Mesenchymal stem cell (in vitro differentiated cells and primary cell): ENCODE measurements at regions not wholly inside any gene's neighbourhood (a gene's known extent, or its start where the extent isn't known, plus 50 kb on each side); places are given as distances from the start of the nearest gene placed in this dataset.

Experiments used
- DNase-seq: peaks from one replicate; pipeline ENCODE4 v3.0.0-alpha.2; 2013
- H2AFZ ChIP-seq: one replicate; pipeline ENCODE4 v1.6.1; 2013; ENCODE audit warnings: low read depth, mild to moderate bottlenecking, control low read depth, inconsistent platforms, low read length, moderate library complexity
- H2AK5ac ChIP-seq: 2 replicates; pipeline ENCODE4 v1.6.1; 2013; ENCODE audit warnings: low read length, moderate library complexity, mild to moderate bottlenecking, inconsistent platforms; ENCODE audit not compliant: severe bottlenecking
- H2BK120ac ChIP-seq: one replicate; pipeline ENCODE4 v1.6.1; 2013; ENCODE audit warnings: low read depth, mild to moderate bottlenecking, inconsistent platforms, low read length, moderate library complexity
- H2BK12ac ChIP-seq, 2 experiments: one replicate each; pipeline ENCODE4 v1.6.1; 2013; ENCODE audit warnings: inconsistent platforms in 2 of 2, low read length in 2 of 2, mild to moderate bottlenecking in 2 of 2, moderate library complexity in 2 of 2, control low read depth in 1 of 2
- H2BK15ac ChIP-seq: one replicate; pipeline ENCODE4 v1.6.1; 2013; ENCODE audit warnings: mild to moderate bottlenecking, low read depth, inconsistent platforms; ENCODE audit not compliant: poor library complexity, severe bottlenecking
- H2BK5ac ChIP-seq: 2 replicates; pipeline ENCODE4 v1.6.1; 2013; ENCODE audit warnings: low read depth, mild to moderate bottlenecking, low read length, control low read depth, inconsistent platforms; ENCODE audit not compliant: poor library complexity, severe bottlenecking
- H3K14ac ChIP-seq, 2 experiments: one replicate each; pipeline ENCODE4 v1.6.1; 2013; ENCODE audit warnings: inconsistent platforms in 2 of 2, low read length in 2 of 2, control low read depth in 1 of 2, mild to moderate bottlenecking in 1 of 2, moderate library complexity in 1 of 2
- H3K18ac ChIP-seq, 2 experiments: one replicate each; pipeline ENCODE4 v1.6.1; 2013; ENCODE audit warnings: inconsistent platforms in 2 of 2, low read length in 2 of 2, control low read depth in 1 of 2, low read depth in 1 of 2, mild to moderate bottlenecking in 1 of 2
- H3K23ac ChIP-seq, 2 experiments: one replicate each; pipeline ENCODE4 v1.6.1; 2013; ENCODE audit warnings: inconsistent platforms in 2 of 2, low read length in 2 of 2, mild to moderate bottlenecking in 2 of 2, moderate library complexity in 2 of 2, control low read depth in 1 of 2
- H3K27ac ChIP-seq: 2 replicates; pipeline ENCODE4 v1.5.1; 2013; ENCODE audit warnings: mild to moderate bottlenecking, moderate library complexity, low read length, control low read depth, inconsistent platforms; ENCODE audit not compliant: poor library complexity, severe bottlenecking
- H3K27me3 ChIP-seq, 2 experiments: 2 replicates each; pipeline versions ENCODE4 v1.6.1 to v1.7.0; 2013; ENCODE audit warnings: low read length in 2 of 2, mild to moderate bottlenecking in 2 of 2, moderate library complexity in 2 of 2, control low read depth in 1 of 2, inconsistent platforms in 1 of 2; ENCODE audit not compliant: control insufficient read depth in 1 of 2, insufficient read depth in 1 of 2
- H3K36me3 ChIP-seq, 2 experiments: 2 replicates each; pipeline versions ENCODE4 v1.6.1 to v1.7.0; 2013; ENCODE audit warnings: low read length in 2 of 2, control low read depth in 1 of 2, inconsistent platforms in 1 of 2, low read depth in 1 of 2, mild to moderate bottlenecking in 1 of 2; ENCODE audit not compliant: insufficient read depth in 2 of 2, control insufficient read depth in 1 of 2
- H3K4ac ChIP-seq, 2 experiments: one replicate each; pipeline ENCODE4 v1.6.1; 2013; ENCODE audit warnings: inconsistent platforms in 2 of 2, low read length in 2 of 2, mild to moderate bottlenecking in 2 of 2, moderate library complexity in 2 of 2, control low read depth in 1 of 2, low read depth in 1 of 2
- H3K4me1 ChIP-seq: 2 replicates; pipeline ENCODE4 v1.6.1; 2013; ENCODE audit warnings: low read depth, low read length, control low read depth; ENCODE audit not compliant: control insufficient read depth, insufficient read depth
- H3K4me2 ChIP-seq: 2 replicates; pipeline ENCODE4 v1.6.1; 2013; ENCODE audit warnings: low read length, mild to moderate bottlenecking, inconsistent platforms; ENCODE audit not compliant: poor library complexity, severe bottlenecking
- H3K4me3 ChIP-seq, 2 experiments: 2 replicates each; pipeline versions ENCODE4 v1.5.1 to v1.7.0; 2013; ENCODE audit warnings: low read length in 2 of 2, mild to moderate bottlenecking in 2 of 2, control low read depth in 1 of 2, low read depth in 1 of 2; ENCODE audit not compliant: insufficient read depth in 1 of 2
- H3K79me1 ChIP-seq: replicated peaks from 2 replicates; pipeline ENCODE4 v1.6.1; 2013; ENCODE audit warnings: mild to moderate bottlenecking, control low read depth, low read length, inconsistent platforms; ENCODE audit not compliant: poor library complexity, severe bottlenecking
- H3K9ac ChIP-seq: 2 replicates; pipeline ENCODE4 v1.7.0; 2013; ENCODE audit warnings: mild to moderate bottlenecking, low read length, moderate library complexity
- H3K9me3 ChIP-seq: 2 replicates; pipeline ENCODE4 v1.7.0; 2013; ENCODE audit warnings: mild to moderate bottlenecking, low read length; ENCODE audit not compliant: control insufficient read depth
- H4K8ac ChIP-seq: one replicate; pipeline ENCODE4 v1.6.1; 2013; ENCODE audit warnings: inconsistent platforms, mild to moderate bottlenecking, low read length, moderate library complexity
- H4K91ac ChIP-seq: one replicate; pipeline ENCODE4 v1.6.1; 2013; ENCODE audit warnings: mild to moderate bottlenecking, low read length, inconsistent platforms
- WGBS: methylation state at CpG from one replicate; pipeline ENCODE4 v1.1.7; 2013; ENCODE audit warnings: mixed read lengths; 5-methylcytosine and 5-hydroxymethylcytosine counted together

DNA sequence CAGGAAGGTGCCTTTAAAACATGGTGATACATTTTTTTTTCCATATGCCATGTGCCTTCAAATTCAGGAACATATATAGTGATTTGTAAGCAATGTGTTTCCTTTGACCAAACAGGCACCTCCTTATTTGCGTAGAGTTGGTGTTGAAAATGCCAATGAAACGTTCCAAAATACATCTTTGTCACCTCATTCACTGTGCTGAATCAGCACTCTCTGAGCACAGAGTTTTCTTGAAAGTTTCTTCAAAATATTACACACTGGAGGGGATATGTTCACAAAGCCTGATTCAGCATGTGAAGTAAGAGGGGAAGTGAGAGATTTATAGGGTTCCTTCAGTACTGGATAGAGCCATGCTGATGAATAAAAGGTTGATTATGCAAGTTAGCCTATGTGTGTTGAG lies 85.7 kb upstream of the PRR32 start:
- no peak overlapping the region for H2BK5ac ChIP-seq

More for the DNA sequence above, 85.7 kb upstream of the PRR32 start:
- Histone ChIP-seq H3K27me3 (no peaks in the 10 kb centered on the region), H2BK12ac (no peak overlapping the region), H4K91ac (no peak overlapping the region), H3K36me3 (no peaks in the 10 kb centered on the region), H2BK120ac (no peak overlapping the region), H3K27ac (no peak overlapping the region), H3K4me2 (no peak overlapping the region), H3K79me1 (no peaks in the 10 kb centered on the region), H3K9me3 (no peaks in the 10 kb centered on the region), H3K4me3 (no peak overlapping the region), H2BK15ac (no peak overlapping the region), H3K4me1 (no peaks in the 10 kb centered on the region), H2AFZ (no peak overlapping the region), H3K4ac (no peak overlapping the region), H4K8ac (no peak overlapping the region), H3K23ac (no peak overlapping the region), H3K18ac (no peak overlapping the region), H3K14ac (no peak overlapping the region), H3K9ac (no peak overlapping the region), H2AK5ac (no peak overlapping the region)
- DNase-seq: no peak
- WGBS: 57% methylated on average over 2 of the region's 2 CpGs
